ENCODE measurements at regions not wholly inside any gene's neighbourhood (a gene's known extent, or its start where the extent isn't known, plus 50 kb on each side); places are given as distances from the start of the nearest gene placed in this dataset.

GRCh38 chr1:148388260-148389026 lies 94.7 kb downstream of the PPIAL4G start (continued):
- TF ChIP-seq, protein P1, sequence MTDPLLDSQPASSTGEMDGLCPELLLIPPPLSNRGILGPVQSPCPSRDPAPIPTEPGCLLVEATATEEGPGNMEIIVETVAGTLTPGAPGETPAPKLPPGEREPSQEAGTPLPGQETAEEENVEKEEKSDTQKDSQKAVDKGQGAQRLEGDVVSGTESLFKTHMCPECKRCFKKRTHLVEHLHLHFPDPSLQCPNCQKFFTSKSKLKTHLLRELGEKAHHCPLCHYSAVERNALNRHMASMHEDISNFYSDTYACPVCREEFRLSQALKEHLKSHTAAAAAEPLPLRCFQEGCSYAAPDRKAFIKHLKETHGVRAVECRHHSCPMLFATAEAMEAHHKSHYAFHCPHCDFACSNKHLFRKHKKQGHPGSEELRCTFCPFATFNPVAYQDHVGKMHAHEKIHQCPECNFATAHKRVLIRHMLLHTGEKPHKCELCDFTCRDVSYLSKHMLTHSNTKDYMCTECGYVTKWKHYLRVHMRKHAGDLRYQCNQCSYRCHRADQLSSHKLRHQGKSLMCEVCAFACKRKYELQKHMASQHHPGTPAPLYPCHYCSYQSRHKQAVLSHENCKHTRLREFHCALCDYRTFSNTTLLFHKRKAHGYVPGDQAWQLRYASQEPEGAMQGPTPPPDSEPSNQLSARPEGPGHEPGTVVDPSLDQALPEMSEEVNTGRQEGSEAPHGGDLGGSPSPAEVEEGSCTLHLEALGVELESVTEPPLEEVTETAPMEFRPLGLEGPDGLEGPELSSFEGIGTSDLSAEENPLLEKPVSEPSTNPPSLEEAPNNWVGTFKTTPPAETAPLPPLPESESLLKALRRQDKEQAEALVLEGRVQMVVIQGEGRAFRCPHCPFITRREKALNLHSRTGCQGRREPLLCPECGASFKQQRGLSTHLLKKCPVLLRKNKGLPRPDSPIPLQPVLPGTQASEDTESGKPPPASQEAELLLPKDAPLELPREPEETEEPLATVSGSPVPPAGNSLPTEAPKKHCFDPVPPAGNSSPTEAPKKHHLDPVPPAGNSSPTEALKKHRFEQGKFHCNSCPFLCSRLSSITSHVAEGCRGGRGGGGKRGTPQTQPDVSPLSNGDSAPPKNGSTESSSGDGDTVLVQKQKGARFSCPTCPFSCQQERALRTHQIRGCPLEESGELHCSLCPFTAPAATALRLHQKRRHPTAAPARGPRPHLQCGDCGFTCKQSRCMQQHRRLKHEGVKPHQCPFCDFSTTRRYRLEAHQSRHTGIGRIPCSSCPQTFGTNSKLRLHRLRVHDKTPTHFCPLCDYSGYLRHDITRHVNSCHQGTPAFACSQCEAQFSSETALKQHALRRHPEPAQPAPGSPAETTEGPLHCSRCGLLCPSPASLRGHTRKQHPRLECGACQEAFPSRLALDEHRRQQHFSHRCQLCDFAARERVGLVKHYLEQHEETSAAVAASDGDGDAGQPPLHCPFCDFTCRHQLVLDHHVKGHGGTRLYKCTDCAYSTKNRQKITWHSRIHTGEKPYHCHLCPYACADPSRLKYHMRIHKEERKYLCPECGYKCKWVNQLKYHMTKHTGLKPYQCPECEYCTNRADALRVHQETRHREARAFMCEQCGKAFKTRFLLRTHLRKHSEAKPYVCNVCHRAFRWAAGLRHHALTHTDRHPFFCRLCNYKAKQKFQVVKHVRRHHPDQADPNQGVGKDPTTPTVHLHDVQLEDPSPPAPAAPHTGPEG (CRISPR knock-in tag; IDR thresholded peaks at IDR 0.05): no peak
- no peak for TF ChIP-seq ZNF205 (CRISPR knock-in tag; IDR thresholded peaks at IDR 0.05)
- TF ChIP-seq ZNF737 (CRISPR knock-in tag; IDR thresholded peaks at IDR 0.05; ENCODE audit: borderline replicate concordance): no peak
- no peak for TF ChIP-seq KLF11 (CRISPR knock-in tag; IDR thresholded peaks at IDR 0.05)
- TF ChIP-seq ZBTB25 (CRISPR knock-in tag; IDR thresholded peaks at IDR 0.05): no peak
- TF ChIP-seq TCF12 (IDR thresholded peaks at IDR 0.05): no peak
- 0 out of 2 replicates have a peak, but pooled peaks have one; percentile 19 for TF ChIP-seq TCF12 (CRISPR knock-in tag; IDR thresholded peaks at IDR 0.05)
- no peak for TF ChIP-seq CAMTA2 (CRISPR knock-in tag; IDR thresholded peaks at IDR 0.05; ENCODE audit: borderline replicate concordance)
- TF ChIP-seq MAFF (IDR thresholded peaks at IDR 0.05; ENCODE audit: low read depth, low read length): no peak
- TF ChIP-seq ZNF678 (CRISPR knock-in tag; IDR thresholded peaks at IDR 0.05): no peak
- TF ChIP-seq ZGPAT (CRISPR knock-in tag; IDR thresholded peaks at IDR 0.05): peak; percentile 37; the same call in 1 of the 2 replicates
- TF ChIP-seq REL (CRISPR knock-in tag; conservative IDR thresholded peaks at IDR 0.05): no peak
- no peak for TF ChIP-seq SMAD3 (CRISPR knock-in tag; IDR thresholded peaks at IDR 0.05)
- no peak for TF ChIP-seq ZNF232 (CRISPR knock-in tag; IDR thresholded peaks at IDR 0.05; ENCODE audit: borderline replicate concordance)
- TF ChIP-seq ZNF619 (CRISPR knock-in tag; IDR thresholded peaks at IDR 0.05): no peak
- TF ChIP-seq ZBTB42 (CRISPR knock-in tag; IDR thresholded peaks at IDR 0.05): 0 out of 2 replicates have a peak, but pooled peaks have one; percentile 39
- TF ChIP-seq ZNF430 (CRISPR knock-in tag; IDR thresholded peaks at IDR 0.05): no peak
- TF ChIP-seq XBP1 (CRISPR knock-in tag; IDR thresholded peaks at IDR 0.05): no peak
- no peak for TF ChIP-seq POGK (CRISPR knock-in tag; conservative IDR thresholded peaks at IDR 0.05)
- no peak for TF ChIP-seq ZFP1 (CRISPR knock-in tag; IDR thresholded peaks at IDR 0.05)
- TF ChIP-seq ZNF530 (CRISPR knock-in tag; IDR thresholded peaks at IDR 0.05; ENCODE audit: low read depth): no peak
- TF ChIP-seq ZFP37 (CRISPR knock-in tag; IDR thresholded peaks at IDR 0.05; ENCODE audit: borderline replicate concordance): no peak; the same call in 1 of the 2 replicates
